ENCODE measurements at regions not wholly inside any gene's neighbourhood (a gene's known extent, or its start where the extent isn't known, plus 50 kb on each side); places are given as distances from the start of the nearest gene placed in this dataset.

DNA sequence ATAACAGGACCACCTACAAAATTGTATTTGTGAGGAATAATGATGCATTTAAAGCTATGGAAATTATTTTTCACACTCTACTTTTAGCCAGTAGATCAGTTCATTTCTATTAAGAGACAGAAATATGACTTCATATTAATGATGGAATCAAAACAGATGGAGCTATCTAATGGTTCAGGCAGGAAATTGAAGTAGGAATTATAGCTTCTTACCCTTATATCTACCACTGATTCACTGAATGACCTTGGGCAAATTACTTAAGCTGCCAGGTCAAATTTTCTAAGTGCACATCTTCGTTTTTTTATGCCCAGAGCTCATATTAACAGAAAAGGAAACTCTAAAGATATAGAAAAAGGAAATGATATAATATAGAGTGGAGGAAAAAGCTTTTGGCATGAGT lies 323.1 kb downstream of the PCDH10 start:
- no peak for TF ChIP-seq EZH2 (IDR thresholded peaks at IDR 0.05; ENCODE audit: insufficient read depth, poor library complexity, severe bottlenecking)
- no peak for TF ChIP-seq EZH2phosphoT487 (IDR thresholded peaks at IDR 0.05; ENCODE audit: insufficient read depth, low read depth)

Data from GM23248 (cell line).